ENCODE measurements at regions not wholly inside any gene's neighbourhood (a gene's known extent, or its start where the extent isn't known, plus 50 kb on each side); places are given as distances from the start of the nearest gene placed in this dataset.

DNA sequence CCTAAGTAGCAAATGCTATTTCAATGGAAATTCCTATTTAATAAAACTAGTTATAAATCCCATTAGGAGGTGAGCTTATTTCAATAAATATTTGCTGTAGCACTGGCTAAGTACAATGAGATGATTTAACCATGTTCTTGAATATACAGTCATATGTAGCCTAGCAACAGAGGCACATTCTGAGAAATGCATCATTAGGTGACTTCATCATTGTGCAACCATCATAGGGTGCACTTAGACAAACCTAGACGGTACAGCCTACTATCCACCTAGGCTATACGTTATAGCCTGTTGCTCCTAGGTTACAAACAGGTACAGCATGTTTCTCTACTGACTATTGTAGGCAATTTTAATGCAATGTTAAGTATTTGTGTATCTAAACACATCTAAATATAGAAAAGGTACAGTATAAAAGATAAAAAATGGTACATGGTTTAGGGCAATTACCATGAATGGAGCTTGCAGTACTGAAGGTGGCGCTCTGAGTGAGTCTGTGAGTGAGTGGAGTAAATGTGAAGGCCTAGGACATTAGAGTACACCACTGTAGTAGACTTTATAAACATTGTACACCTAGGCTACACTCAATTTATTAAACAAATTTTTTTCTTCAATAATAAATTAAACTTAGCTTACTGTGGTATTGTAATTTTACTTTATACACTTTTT, 350.1 kb downstream of the CASP12 start:
- Histone ChIP-seq H3K36me3 (no peaks in the 10 kb centered on the region), H3K9me3 (no peaks in the 10 kb centered on the region), H3K4me3 (no peak overlapping the region), H3K4me1 (no peaks in the 10 kb centered on the region), H3K27ac (replicated peaks in 1 of 4) (no peak overlapping the region), H3K27me3 (no peaks in the 10 kb centered on the region)
- TF ChIP-seq POLR2AphosphoS5 (IDR thresholded peaks at IDR 0.05) (no peak), EP300 (IDR thresholded peaks at IDR 0.05) (no peak), POLR2A (IDR thresholded peaks at IDR 0.05; ENCODE audit: low read depth) (no peak)
- TF ChIP-seq, protein P1, sequence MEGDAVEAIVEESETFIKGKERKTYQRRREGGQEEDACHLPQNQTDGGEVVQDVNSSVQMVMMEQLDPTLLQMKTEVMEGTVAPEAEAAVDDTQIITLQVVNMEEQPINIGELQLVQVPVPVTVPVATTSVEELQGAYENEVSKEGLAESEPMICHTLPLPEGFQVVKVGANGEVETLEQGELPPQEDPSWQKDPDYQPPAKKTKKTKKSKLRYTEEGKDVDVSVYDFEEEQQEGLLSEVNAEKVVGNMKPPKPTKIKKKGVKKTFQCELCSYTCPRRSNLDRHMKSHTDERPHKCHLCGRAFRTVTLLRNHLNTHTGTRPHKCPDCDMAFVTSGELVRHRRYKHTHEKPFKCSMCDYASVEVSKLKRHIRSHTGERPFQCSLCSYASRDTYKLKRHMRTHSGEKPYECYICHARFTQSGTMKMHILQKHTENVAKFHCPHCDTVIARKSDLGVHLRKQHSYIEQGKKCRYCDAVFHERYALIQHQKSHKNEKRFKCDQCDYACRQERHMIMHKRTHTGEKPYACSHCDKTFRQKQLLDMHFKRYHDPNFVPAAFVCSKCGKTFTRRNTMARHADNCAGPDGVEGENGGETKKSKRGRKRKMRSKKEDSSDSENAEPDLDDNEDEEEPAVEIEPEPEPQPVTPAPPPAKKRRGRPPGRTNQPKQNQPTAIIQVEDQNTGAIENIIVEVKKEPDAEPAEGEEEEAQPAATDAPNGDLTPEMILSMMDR (IDR thresholded peaks at IDR 0.05) = no peak
- DNase-seq (ENCODE audit: extremely low spot score) = no peak
- WGBS = 98% methylated on average over 3 of the region's 3 CpGs
- intact Hi-C loops (cut with DNase I) = no loop called here

- no peaks in the 10 kb centered on the region for H3K27me3 ChIP-seq
- no peak overlapping the region for H3K27ac ChIP-seq (replicated peaks in 1 of 4)
- no peaks in the 10 kb centered on the region for H3K4me1 ChIP-seq
- WGBS = 96% methylated on average over 2 of the region's 2 CpGs
- no peak overlapping the region for H3K4me3 ChIP-seq
- DNase-seq (ENCODE audit: extremely low spot score) = no peak
- intact Hi-C loops (cut with DNase I) = no loop called here
- H3K9me3 ChIP-seq = no peaks in the 10 kb centered on the region
- no peak for TF ChIP-seq POLR2A (IDR thresholded peaks at IDR 0.05; ENCODE audit: low read depth)
- TF ChIP-seq, protein P1 (IDR thresholded peaks at IDR 0.05) = no peak
- TF ChIP-seq POLR2AphosphoS5 (IDR thresholded peaks at IDR 0.05) = no peak
- no peak for TF ChIP-seq EP300 (IDR thresholded peaks at IDR 0.05)
- no peaks in the 10 kb centered on the region for H3K36me3 ChIP-seq
Measured at GRCh38 chr11:104546501-104546900, 351.8 kb downstream of the CASP12 start.

DNA sequence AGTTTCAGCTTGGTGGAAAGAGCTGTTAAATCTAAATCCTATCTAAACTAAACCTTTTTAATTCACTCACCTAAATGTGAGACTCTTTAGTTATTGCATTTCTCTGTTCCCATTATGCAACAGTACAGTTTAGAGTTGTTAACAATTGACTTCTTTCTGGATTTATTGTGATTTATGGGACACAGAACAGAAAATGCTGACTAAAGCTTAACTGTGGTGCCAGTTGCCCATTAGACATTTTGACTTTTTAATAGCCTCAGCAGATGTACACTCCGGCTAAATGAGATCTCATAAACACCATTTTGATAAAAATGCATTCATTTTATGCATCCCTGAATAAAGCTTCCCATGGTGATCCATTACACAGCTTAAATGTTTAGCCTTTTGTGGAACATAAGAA, 356.6 kb downstream of the CASP12 start:
- H3K36me3 ChIP-seq = no peaks in the 10 kb centered on the region
- TF ChIP-seq EP300 (IDR thresholded peaks at IDR 0.05) (no peak), POLR2AphosphoS5 (IDR thresholded peaks at IDR 0.05) (no peak), POLR2A (IDR thresholded peaks at IDR 0.05; ENCODE audit: low read depth) (no peak)
- TF ChIP-seq, protein P1 (IDR thresholded peaks at IDR 0.05) = no peak
- no peak overlapping the region for H3K27ac ChIP-seq (replicated peaks in 1 of 4)
- H3K9me3 ChIP-seq = no peaks in the 10 kb centered on the region
- no peaks in the 10 kb centered on the region for H3K27me3 ChIP-seq
- no peaks in the 10 kb centered on the region for H3K4me1 ChIP-seq
- intact Hi-C loops (cut with DNase I) = no loop called here
- no peak for DNase-seq (ENCODE audit: extremely low spot score)
- H3K4me3 ChIP-seq = no peak overlapping the region
- WGBS = 65% methylated on average over 1 of the region's 1 CpG

DNA sequence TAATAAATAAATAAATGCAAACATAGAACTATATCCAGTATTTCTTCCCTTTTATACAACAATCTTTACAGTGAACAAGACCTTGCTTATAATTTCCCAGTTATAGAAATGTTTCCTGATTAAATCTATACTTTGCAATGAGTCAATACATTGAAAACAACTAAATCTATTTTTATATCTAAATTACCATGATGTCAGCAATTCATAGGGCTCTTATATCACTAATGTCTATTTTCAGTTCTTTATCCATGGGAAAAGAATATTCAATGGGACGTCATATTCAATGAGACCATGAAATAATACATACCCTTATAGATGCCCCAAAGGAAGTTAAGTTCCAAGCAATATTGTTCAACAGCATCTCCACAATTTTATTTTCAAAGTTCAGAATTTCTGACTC, 359.9 kb downstream of the CASP12 start:
- Histone ChIP-seq H3K4me1 (no peaks in the 10 kb centered on the region), H3K27me3 (no peaks in the 10 kb centered on the region), H3K4me3 (no peak overlapping the region), H3K27ac (replicated peaks in 1 of 4) (no peak overlapping the region), H3K36me3 (no peaks in the 10 kb centered on the region), H3K9me3 (no peaks in the 10 kb centered on the region)
- no peak for DNase-seq (ENCODE audit: extremely low spot score)
- 77% methylated on average over 1 of the region's 1 CpG for WGBS
- TF ChIP-seq, protein P1 (IDR thresholded peaks at IDR 0.05) = no peak
- no peak for TF ChIP-seq EP300 (IDR thresholded peaks at IDR 0.05)
- TF ChIP-seq POLR2AphosphoS5 (IDR thresholded peaks at IDR 0.05) = no peak
- no peak for TF ChIP-seq POLR2A (IDR thresholded peaks at IDR 0.05; ENCODE audit: low read depth)
- intact Hi-C loops (cut with DNase I) = no loop called here

DNA sequence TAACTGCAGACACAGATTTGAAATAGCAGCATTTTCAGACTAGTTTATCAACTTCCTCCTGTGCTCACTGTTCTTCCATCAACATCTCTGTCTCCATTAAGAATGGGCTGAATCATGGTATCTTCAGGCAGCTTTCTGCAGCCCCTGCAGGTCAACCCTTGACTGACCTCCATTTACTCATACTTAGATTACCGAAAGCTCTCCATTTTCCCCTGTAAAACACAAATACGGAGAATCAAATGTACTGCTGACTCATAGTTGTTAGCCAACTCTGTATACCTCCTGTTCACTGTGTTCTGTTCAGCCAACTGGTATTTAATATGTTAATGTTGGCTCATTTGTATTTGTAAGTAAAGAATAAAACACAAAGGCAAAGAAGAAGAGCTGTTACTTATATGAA, 364.0 kb downstream of the CASP12 start:
- DNase-seq (ENCODE audit: extremely low spot score) = no peak
- H3K27me3 ChIP-seq = no peaks in the 10 kb centered on the region
- TF ChIP-seq, protein P1 (IDR thresholded peaks at IDR 0.05) = no peak
- TF ChIP-seq POLR2A (IDR thresholded peaks at IDR 0.05; ENCODE audit: low read depth) = no peak
- no peak for TF ChIP-seq EP300 (IDR thresholded peaks at IDR 0.05)
- no peak for TF ChIP-seq POLR2AphosphoS5 (IDR thresholded peaks at IDR 0.05)
- H3K4me3 ChIP-seq = no peak overlapping the region
- no peaks in the 10 kb centered on the region for H3K36me3 ChIP-seq
- intact Hi-C loops (cut with DNase I) = no loop called here
- no peak overlapping the region for H3K27ac ChIP-seq (replicated peaks in 1 of 4)
- no peaks in the 10 kb centered on the region for H3K9me3 ChIP-seq
- H3K4me1 ChIP-seq = no peaks in the 10 kb centered on the region
- 86% methylated on average over 2 of the region's 2 CpGs for WGBS

All from esophagus muscularis mucosa (tissue), 4 donors.